ENCODE measurements at regions not wholly inside any gene's neighbourhood (a gene's known extent, or its start where the extent isn't known, plus 50 kb on each side); places are given as distances from the start of the nearest gene placed in this dataset.

DNA sequence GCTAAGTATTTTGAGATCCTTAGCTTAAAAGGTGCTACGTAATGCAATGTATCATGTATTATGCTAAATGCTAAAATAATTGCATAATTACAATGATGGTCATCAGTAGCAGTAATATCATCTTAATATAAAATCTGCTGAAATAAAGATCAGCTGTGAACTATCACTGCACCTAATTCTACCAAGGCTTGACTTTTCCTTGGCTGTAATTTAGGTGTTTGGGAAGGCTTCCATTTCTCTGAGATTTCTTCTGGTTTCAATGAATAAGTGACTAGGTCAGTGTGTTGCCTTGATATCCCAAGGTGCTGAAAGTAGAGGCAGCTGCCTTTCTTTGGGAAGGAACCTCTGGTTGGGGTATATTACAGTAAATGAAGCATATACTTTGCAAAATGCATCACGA, 376.1 kb downstream of the STK39 start:
- TF ChIP-seq, protein P1, sequence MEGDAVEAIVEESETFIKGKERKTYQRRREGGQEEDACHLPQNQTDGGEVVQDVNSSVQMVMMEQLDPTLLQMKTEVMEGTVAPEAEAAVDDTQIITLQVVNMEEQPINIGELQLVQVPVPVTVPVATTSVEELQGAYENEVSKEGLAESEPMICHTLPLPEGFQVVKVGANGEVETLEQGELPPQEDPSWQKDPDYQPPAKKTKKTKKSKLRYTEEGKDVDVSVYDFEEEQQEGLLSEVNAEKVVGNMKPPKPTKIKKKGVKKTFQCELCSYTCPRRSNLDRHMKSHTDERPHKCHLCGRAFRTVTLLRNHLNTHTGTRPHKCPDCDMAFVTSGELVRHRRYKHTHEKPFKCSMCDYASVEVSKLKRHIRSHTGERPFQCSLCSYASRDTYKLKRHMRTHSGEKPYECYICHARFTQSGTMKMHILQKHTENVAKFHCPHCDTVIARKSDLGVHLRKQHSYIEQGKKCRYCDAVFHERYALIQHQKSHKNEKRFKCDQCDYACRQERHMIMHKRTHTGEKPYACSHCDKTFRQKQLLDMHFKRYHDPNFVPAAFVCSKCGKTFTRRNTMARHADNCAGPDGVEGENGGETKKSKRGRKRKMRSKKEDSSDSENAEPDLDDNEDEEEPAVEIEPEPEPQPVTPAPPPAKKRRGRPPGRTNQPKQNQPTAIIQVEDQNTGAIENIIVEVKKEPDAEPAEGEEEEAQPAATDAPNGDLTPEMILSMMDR (IDR thresholded peaks at IDR 0.05; ENCODE audit: low read depth, low read length), result no peak
- H3K4me3 ChIP-seq (ENCODE audit: low read depth, low read length), result no peak overlapping the region

DNA sequence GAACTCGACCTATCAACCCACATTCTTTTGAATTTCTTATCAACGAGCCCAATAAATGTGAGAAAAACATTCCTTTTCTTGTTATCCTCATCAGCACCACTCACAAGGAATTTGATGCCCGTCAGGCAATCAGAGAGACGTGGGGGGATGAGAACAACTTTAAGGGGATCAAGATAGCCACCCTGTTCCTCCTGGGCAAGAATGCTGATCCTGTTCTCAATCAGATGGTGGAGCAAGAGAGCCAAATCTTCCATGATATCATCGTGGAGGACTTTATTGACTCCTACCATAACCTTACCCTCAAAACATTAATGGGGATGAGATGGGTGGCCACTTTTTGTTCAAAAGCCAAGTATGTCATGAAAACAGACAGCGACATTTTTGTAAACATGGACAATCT, 378.2 kb downstream of the STK39 start:
- H3K4me3 ChIP-seq (ENCODE audit: low read depth, low read length), result no peak overlapping the region
- TF ChIP-seq, protein P1 (IDR thresholded peaks at IDR 0.05; ENCODE audit: low read depth, low read length), result no peak

- TF ChIP-seq, protein P1 (IDR thresholded peaks at IDR 0.05; ENCODE audit: low read depth, low read length), result no peak
- no peak overlapping the region for H3K4me3 ChIP-seq (ENCODE audit: low read depth, low read length)
Observed at GRCh38 chr2:167863377-167863776, 384.0 kb downstream of the STK39 start.

DNA sequence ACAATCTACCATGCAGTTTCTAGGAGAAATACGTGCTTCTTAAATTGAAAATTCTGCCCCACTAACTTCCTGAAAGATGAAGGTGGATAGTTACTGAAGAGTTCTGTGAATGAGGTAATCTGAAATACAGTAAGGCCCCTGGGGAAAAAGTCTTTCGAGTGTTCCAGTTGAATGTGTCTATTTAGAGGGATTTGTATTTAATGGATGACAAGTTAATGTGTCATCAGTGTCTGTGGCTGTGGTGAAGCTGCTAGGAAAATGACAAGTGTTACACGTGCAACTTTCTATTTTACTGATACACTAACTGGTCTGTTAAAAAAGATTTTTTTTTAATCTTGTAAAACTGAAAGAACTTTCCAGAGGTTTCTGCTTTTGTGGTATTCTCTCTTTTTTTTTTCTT, 384.6 kb downstream of the STK39 start:
- TF ChIP-seq, protein P1 (IDR thresholded peaks at IDR 0.05; ENCODE audit: low read depth, low read length), result no peak
- H3K4me3 ChIP-seq (ENCODE audit: low read depth, low read length), result no peak overlapping the region

DNA sequence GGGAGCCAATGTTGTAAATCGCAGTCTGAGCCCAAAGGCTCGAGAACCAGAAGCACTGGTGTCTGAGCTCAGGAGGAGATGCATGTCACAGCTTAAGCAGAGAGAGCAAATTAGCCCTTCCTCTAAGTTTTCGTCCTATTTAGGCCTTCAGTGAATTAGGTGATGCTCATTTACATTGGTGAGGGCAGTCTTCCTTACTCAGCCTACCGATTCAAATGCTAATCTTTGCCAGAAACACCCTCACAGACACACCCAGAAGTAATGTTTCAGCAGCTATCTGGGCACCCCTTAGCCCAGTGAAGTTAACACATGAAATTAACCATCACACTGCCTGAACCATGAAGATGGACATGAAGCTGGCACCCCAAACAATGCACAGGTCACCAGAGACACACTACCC, 385.1 kb downstream of the STK39 start:
- H3K4me3 ChIP-seq (ENCODE audit: low read depth, low read length), result no peak overlapping the region

DNA sequence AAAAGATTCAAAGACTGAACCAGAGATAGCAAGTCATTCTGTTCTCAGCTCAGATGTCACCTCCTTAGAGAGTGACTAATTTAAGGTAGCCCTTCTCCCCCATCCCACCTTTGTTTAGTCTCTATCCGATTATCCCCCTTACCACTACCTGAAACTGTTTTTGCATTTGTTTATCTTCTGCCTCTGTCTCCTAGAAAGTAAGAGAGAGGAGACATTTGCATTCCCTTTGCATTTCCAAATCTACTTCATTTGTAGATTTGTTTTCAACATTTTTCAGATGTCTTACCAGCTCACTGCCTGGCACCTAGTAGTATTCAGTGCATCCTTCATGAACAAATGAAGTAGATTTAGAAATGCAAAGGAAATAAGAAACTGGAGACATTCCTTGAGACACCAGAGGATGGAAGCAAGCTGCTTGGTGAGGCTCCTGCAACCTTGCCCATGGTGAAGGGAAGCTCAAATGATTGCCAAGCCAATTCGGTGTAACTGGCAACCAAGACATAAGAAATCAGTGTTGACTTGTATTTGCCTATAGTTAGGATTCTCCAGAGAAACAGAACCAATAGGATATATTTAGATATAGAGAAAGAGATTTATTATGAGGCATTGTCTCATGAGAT, 385.7 kb downstream of the STK39 start:
- TF ChIP-seq, protein P1 (IDR thresholded peaks at IDR 0.05; ENCODE audit: low read depth, low read length), result no peak
- H3K4me3 ChIP-seq (ENCODE audit: low read depth, low read length), result no peak overlapping the region

More for the DNA sequence above, 385.1 kb downstream of the STK39 start:
- TF ChIP-seq, protein P1 (IDR thresholded peaks at IDR 0.05; ENCODE audit: low read depth, low read length), result no peak

DNA sequence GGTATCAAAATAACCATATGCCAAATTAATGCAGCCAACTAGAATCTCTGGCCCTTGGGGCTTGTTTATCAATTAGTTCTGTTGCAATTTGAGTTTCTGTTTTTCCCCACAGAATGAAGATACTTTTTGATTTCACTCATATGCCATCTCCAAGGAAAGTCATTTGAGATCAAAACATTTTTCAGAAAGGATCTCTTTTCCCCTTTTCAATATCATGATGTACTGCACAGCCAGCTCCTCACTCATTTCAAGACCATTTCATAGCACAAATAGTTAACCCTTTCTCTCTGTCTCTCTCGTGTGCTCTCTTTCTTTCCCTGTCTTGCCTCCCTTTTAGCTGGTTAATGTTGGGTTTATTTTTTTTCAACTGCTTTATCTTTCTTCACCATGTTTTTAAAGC, 387.3 kb downstream of the STK39 start:
- H3K4me3 ChIP-seq (ENCODE audit: low read depth, low read length), result no peak overlapping the region
- TF ChIP-seq, protein P1 (IDR thresholded peaks at IDR 0.05; ENCODE audit: low read depth, low read length), result no peak

Data from WI38 (cell line).